HAP-1 (cell line): ENCODE measurements at regions not wholly inside any gene's neighbourhood (a gene's known extent, or its start where the extent isn't known, plus 50 kb on each side); places are given as distances from the start of the nearest gene placed in this dataset.
A peak's percentile ranks its signal among the peaks of the same experiment; 100 is the strongest.

ENCODE experiments used
- DNase-seq, 2 experiments: peaks; one replicate each; pipeline ENCODE4 v3.0.0-alpha.2; 2016 to 2020; ENCODE audit warnings: low spot score in 2 of 2
- H3K27me3 ChIP-seq: fragments of 250-450 bp; sonication (Bioruptor Pico); 2 replicates; pipeline ENCODE4 v1.5.1; 2020; ENCODE audit warnings: low read depth, mild to moderate bottlenecking, moderate library complexity
- H3K36me3 ChIP-seq: fragments of 250-450 bp; sonication (Bioruptor Pico); replicated peaks from 2 replicates; pipeline ENCODE4 v1.5.1; 2020; ENCODE audit warnings: mild to moderate bottlenecking
- H3K4me1 ChIP-seq: fragments of 250-450 bp; sonication (Bioruptor Pico); 2 replicates; pipeline ENCODE4 v1.5.1; 2020; ENCODE audit warnings: mild to moderate bottlenecking
- H3K4me3 ChIP-seq: fragments of 250-450 bp; sonication (Bioruptor Pico); 2 replicates; pipeline ENCODE4 v1.5.1; 2020; ENCODE audit warnings: mild to moderate bottlenecking, moderate library complexity
- H3K9me3 ChIP-seq: fragments of 250-450 bp; sonication (Bioruptor Pico); 2 replicates; pipeline ENCODE4 v1.5.1; 2020; ENCODE audit warnings: mild to moderate bottlenecking, moderate library complexity
- in situ Hi-C: fragments of 300-500 bp; cut with MboI; formaldehyde crosslinking; loops from 3 replicates; pipeline ENCODE4 v1.14.3; 2020; ENCODE audit warnings: low sequenced_read_pairs, inconsistent platforms, mixed read lengths

- no peaks in the 10 kb centered on the region for H3K36me3 ChIP-seq
- in situ Hi-C loops = no loop called here
- no peak overlapping the region for H3K4me3 ChIP-seq
- no peaks in the 10 kb centered on the region for H3K9me3 ChIP-seq
- no peaks in the 10 kb centered on the region for H3K27me3 ChIP-seq
- DNase-seq = peak in 1 of 2 experiments; percentile 7
- no peaks in the 10 kb centered on the region for H3K4me1 ChIP-seq
Measured at GRCh38 chr1:98429965-98430443, 231.5 kb upstream of the SNX7 start.

DNA sequence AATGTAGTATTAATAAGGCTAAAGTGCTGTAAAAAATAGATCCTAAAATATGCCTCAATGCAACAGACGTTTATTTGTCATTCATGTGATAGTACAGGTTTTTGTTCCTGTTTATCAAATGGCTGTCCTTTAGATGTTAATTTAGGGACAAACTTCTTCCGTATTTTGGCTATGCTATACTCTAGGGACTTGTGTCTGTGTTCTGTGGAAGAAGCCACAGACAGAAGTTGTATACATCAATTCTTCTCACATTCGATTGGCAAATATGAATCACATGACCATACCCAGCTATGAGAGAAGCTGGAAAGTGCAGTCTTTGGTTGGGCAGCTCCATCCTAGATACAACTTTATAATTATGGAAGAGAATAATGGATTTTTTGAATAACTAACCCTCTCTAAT is 232.7 kb upstream of the SNX7 start:
- H3K9me3 ChIP-seq = no peaks in the 10 kb centered on the region
- no peak for DNase-seq
- H3K4me3 ChIP-seq = no peak overlapping the region
- H3K27me3 ChIP-seq = no peaks in the 10 kb centered on the region
- in situ Hi-C loops = no loop called here
- H3K36me3 ChIP-seq = no peaks in the 10 kb centered on the region
- no peaks in the 10 kb centered on the region for H3K4me1 ChIP-seq

- no peaks in the 10 kb centered on the region for H3K36me3 ChIP-seq
- H3K4me3 ChIP-seq = no peak overlapping the region
- in situ Hi-C loops = no loop called here
- no peaks in the 10 kb centered on the region for H3K9me3 ChIP-seq
- H3K4me1 ChIP-seq = no peaks in the 10 kb centered on the region
- DNase-seq = no peak
- H3K27me3 ChIP-seq = no peaks in the 10 kb centered on the region
Measured at GRCh38 chr1:98427664-98428063, 233.9 kb upstream of the SNX7 start.

- in situ Hi-C loops = no loop called here
- Histone ChIP-seq H3K27me3 (no peaks in the 10 kb centered on the region), H3K4me3 (no peak overlapping the region), H3K4me1 (no peaks in the 10 kb centered on the region), H3K36me3 (no peaks in the 10 kb centered on the region), H3K9me3 (no peaks in the 10 kb centered on the region)
- no peak for DNase-seq
Measured at GRCh38 chr1:98426092-98426491, 235.4 kb upstream of the SNX7 start.

- Histone ChIP-seq H3K36me3 (no peaks in the 10 kb centered on the region), H3K4me1 (no peaks in the 10 kb centered on the region), H3K9me3 (no peaks in the 10 kb centered on the region), H3K27me3 (no peaks in the 10 kb centered on the region), H3K4me3 (no peak overlapping the region)
- no peak for DNase-seq
- in situ Hi-C loops = no loop called here
Measured at GRCh38 chr1:98422816-98423215, 238.7 kb upstream of the SNX7 start.

GRCh38 chr1:98421085-98421435 is 240.5 kb upstream of the SNX7 start:
- in situ Hi-C loops = no loop called here
- Histone ChIP-seq H3K4me1 (no peaks in the 10 kb centered on the region), H3K4me3 (no peak overlapping the region), H3K36me3 (no peaks in the 10 kb centered on the region), H3K9me3 (no peaks in the 10 kb centered on the region), H3K27me3 (no peaks in the 10 kb centered on the region)
- DNase-seq = no peak

GRCh38 chr1:98420376-98421084 is 241.0 kb upstream of the SNX7 start:
- Histone ChIP-seq H3K4me1 (no peaks in the 10 kb centered on the region), H3K9me3 (no peaks in the 10 kb centered on the region), H3K4me3 (no peak overlapping the region), H3K27me3 (no peaks in the 10 kb centered on the region), H3K36me3 (no peaks in the 10 kb centered on the region)
- in situ Hi-C loops = no loop called here
- no peak for DNase-seq

- in situ Hi-C loops = no loop called here
- H3K36me3 ChIP-seq = no peaks in the 10 kb centered on the region
- H3K4me1 ChIP-seq = no peaks in the 10 kb centered on the region
- H3K9me3 ChIP-seq = no peaks in the 10 kb centered on the region
- H3K4me3 ChIP-seq = no peak overlapping the region
- H3K27me3 ChIP-seq = no peaks in the 10 kb centered on the region
- no peak for DNase-seq
Measured at GRCh38 chr1:98417820-98418219, 243.7 kb upstream of the SNX7 start.

- Histone ChIP-seq H3K4me3 (no peak overlapping the region), H3K4me1 (no peaks in the 10 kb centered on the region), H3K36me3 (no peaks in the 10 kb centered on the region), H3K27me3 (no peaks in the 10 kb centered on the region), H3K9me3 (no peaks in the 10 kb centered on the region)
- in situ Hi-C loops = no loop called here
- no peak for DNase-seq
Measured at GRCh38 chr1:98410082-98410481, 251.4 kb upstream of the SNX7 start.

DNA sequence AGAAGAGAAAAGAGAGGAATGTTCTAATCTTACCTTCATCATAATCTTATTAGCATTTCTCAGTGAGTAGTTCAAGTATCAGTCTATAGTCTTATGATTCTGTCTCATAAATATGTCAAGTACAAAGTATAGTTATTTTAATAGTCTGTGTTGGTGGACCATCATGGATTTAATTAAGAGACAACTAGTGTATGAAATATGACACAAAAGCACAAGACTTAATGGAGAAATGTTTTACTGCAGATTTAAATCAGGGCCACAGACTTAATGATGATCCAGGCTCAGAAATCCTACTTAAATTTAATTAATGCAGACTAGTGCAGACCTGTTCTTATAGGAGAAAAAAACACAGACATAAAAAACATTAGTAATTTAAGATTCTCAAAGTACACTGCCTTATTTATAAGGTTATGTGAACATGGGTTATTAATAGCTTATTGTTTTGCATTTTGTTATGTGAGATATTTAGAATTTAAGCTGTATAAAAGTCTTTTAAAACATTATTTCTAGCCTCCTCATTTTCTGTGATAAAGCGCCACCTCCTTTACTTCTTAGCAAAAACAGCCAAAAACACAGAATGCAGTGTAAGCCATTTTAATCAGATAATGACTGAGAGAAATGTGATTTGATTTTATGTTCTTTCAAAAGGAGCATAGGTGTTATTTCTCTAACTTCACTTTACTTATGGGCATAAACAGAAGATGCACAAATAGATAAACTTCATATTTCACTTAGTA is 255.0 kb upstream of the SNX7 start:
- in situ Hi-C loops = no loop called here
- Histone ChIP-seq H3K36me3 (no peaks in the 10 kb centered on the region), H3K4me3 (no peak overlapping the region), H3K4me1 (no peaks in the 10 kb centered on the region), H3K9me3 (no peaks in the 10 kb centered on the region), H3K27me3 (no peaks in the 10 kb centered on the region)
- DNase-seq = no peak

- Histone ChIP-seq H3K36me3 (no peaks in the 10 kb centered on the region), H3K4me3 (no peak overlapping the region), H3K4me1 (no peaks in the 10 kb centered on the region), H3K27me3 (no peaks in the 10 kb centered on the region), H3K9me3 (no peaks in the 10 kb centered on the region)
- in situ Hi-C loops = no loop called here
- DNase-seq = no peak
Measured at GRCh38 chr1:98405581-98406074, 255.9 kb upstream of the SNX7 start.

DNA sequence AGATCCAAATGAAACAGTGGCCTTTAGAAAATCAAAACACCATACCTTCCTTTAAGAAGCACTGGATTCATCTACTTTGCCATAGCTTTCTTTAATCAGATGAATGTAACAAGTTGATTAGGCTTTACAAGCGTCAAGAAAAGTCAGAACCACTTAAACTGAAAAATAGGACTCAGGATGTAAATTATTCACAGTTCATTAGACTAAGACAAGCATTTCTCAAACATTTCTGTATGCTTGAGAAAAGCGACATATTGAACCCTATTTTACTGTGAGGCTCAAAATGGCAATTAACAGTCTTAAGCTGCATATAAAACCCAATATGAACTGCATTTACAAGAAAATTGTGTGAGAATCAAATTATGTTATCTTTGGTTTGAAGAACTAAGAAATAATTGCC is 256.7 kb upstream of the SNX7 start:
- Histone ChIP-seq H3K4me3 (no peak overlapping the region), H3K9me3 (no peaks in the 10 kb centered on the region), H3K36me3 (no peaks in the 10 kb centered on the region), H3K27me3 (no peaks in the 10 kb centered on the region), H3K4me1 (no peaks in the 10 kb centered on the region)
- in situ Hi-C loops = no loop called here
- DNase-seq = no peak

DNA sequence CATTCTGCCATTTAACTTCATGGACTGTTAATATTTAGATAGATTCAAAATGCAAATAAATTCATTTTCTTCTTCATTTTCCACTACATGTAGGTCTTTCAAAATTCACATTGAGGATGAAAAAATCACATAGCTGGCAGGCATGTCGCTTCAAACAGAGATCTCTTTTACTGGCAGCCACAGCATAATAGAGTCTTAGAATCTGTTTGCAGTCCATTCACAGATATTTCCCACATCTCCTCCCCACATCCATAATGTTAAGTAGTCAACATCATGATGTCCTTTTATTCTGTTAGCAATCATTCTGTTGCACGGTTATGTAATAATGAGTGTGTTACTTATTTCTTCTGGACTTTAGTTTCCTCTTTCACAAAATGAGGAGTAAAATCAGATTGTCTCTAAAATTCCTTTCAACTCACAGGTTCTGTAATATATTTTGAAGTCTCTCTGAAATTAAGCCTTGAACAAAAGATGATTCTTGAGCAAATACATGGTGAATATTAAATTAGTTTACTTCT is 257.5 kb upstream of the SNX7 start:
- DNase-seq = no peak
- Histone ChIP-seq H3K27me3 (no peaks in the 10 kb centered on the region), H3K4me1 (no peaks in the 10 kb centered on the region), H3K4me3 (no peak overlapping the region), H3K9me3 (no peaks in the 10 kb centered on the region), H3K36me3 (no peaks in the 10 kb centered on the region)
- in situ Hi-C loops = no loop called here

DNA sequence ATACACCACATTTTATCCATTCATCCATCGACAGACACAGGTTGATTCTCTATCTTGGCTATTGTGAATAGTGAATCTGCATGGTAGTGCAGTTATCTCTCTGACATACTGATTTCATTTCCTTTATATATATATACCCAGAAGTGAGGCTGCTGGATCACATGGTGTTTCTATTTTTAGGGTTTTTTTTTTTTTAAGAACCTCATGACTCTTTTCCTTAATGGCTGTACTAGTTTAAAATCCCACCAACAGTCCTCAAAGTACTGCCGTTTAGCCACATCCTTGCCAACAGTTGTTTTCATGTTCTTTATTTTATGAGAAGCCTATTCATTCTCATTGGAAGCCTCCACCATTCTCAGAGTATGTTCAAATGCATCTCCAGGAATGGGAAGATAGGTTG is 258.7 kb upstream of the SNX7 start:
- Histone ChIP-seq H3K36me3 (no peaks in the 10 kb centered on the region), H3K9me3 (no peaks in the 10 kb centered on the region), H3K27me3 (no peaks in the 10 kb centered on the region), H3K4me3 (no peak overlapping the region), H3K4me1 (no peaks in the 10 kb centered on the region)
- DNase-seq = no peak
- in situ Hi-C loops = no loop called here
